ENCODE measurements at regions not wholly inside any gene's neighbourhood (a gene's known extent, or its start where the extent isn't known, plus 50 kb on each side); places are given as distances from the start of the nearest gene placed in this dataset.

- no peak for TF ChIP-seq TCF7 (CRISPR knock-in tag; IDR thresholded peaks at IDR 0.05; ENCODE audit: low read depth)
- TF ChIP-seq ESRRA (CRISPR knock-in tag; IDR thresholded peaks at IDR 0.05; ENCODE audit: borderline replicate concordance), result no peak
Measured at GRCh38 chr7:53877688-53878087, 664.5 kb upstream of the VSTM2A start (continued).

DNA sequence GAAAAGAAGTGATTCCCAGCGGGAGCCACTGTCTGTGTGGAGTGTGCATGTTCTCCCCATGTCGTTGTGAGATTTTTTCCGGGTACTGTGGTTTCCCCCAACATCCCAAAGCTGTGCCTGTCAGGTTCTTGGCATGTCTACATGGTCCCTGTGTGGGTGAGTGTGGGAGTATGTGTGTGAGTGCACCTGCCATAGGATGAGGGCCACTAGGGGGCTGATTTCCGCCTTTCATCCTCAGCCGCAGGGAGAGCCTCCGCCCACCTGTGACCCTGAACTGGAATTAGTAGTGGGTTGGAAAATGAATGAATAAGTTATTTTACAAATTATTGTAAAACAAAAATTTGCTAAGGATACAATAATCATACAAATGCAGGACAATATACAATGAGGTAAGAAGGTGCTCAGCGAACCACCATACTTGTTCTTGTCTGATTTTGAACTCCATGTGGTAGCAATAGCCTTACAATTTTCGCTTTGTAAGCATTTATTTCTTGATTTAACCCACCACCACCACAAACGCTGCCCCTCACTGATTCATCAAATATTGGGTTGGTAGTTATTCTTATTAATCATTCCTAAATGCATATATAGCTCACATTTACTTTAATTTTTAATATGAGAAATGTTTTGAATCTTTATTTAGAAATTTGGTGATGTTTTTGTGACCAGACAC lies 641.2 kb upstream of the VSTM2A start:
- ChIA-PET POLR2A (no interaction called here), CTCF (no interaction called here)
- no peak overlapping the region for H3K4me3 Mint-ChIP-seq
- ATAC-seq (peak; percentile 41; the same call in 1 of the 2 replicates), DNase-seq (ENCODE audit: low spot score) (no peak)
- peaks cover 13% of the 10 kb centered on the region for H3K4me1 Mint-ChIP-seq
- H3K27ac Mint-ChIP-seq, result no peak overlapping the region
- H3K36me3 Mint-ChIP-seq, result peaks cover 9% of the 10 kb centered on the region; the same call in 1 of the 2 replicates
- peaks cover 56% of the 10 kb centered on the region for H3K9me3 Mint-ChIP-seq
- TF ChIP-seq NFYB (CRISPR knock-in tag; conservative IDR thresholded peaks at IDR 0.05; ENCODE audit: low read depth) (no peak), ZNF232 (CRISPR knock-in tag; IDR thresholded peaks at IDR 0.05) (no peak), FOXK1 (CRISPR knock-in tag; IDR thresholded peaks at IDR 0.05) (no peak), ATF1 (CRISPR knock-in tag; IDR thresholded peaks at IDR 0.05) (no peak), ZNF416 (CRISPR knock-in tag; IDR thresholded peaks at IDR 0.05) (no peak), FOXP1 (CRISPR knock-in tag; IDR thresholded peaks at IDR 0.05; ENCODE audit: borderline replicate concordance) (no peak), EMX1 (CRISPR knock-in tag; IDR thresholded peaks at IDR 0.05) (no peak), FOXP4 (CRISPR knock-in tag; IDR thresholded peaks at IDR 0.05) (no peak), SMAD3 (CRISPR knock-in tag; IDR thresholded peaks at IDR 0.05; ENCODE audit: borderline replicate concordance) (no peak), E2F1 (CRISPR knock-in tag; IDR thresholded peaks at IDR 0.05) (no peak), SP1 (CRISPR knock-in tag; conservative IDR thresholded peaks at IDR 0.05) (no peak), ESRRA (CRISPR knock-in tag; IDR thresholded peaks at IDR 0.05; ENCODE audit: borderline replicate concordance) (no peak), ERG (CRISPR knock-in tag; IDR thresholded peaks at IDR 0.05) (no peak)
- TF ChIP-seq, protein P1, sequence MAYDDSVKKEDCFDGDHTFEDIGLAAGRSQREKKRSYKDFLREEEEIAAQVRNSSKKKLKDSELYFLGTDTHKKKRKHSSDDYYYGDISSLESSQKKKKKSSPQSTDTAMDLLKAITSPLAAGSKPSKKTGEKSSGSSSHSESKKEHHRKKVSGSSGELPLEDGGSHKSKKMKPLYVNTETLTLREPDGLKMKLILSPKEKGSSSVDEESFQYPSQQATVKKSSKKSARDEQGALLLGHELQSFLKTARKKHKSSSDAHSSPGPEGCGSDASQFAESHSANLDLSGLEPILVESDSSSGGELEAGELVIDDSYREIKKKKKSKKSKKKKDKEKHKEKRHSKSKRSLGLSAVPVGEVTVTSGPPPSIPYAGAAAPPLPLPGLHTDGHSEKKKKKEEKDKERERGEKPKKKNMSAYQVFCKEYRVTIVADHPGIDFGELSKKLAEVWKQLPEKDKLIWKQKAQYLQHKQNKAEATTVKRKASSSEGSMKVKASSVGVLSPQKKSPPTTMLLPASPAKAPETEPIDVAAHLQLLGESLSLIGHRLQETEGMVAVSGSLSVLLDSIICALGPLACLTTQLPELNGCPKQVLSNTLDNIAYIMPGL (CRISPR knock-in tag; IDR thresholded peaks at IDR 0.05), result no peak
- H3K27me3 Mint-ChIP-seq (ENCODE audit: low read depth), result no peaks in the 10 kb centered on the region

- peaks cover 13% of the 10 kb centered on the region for H3K36me3 Mint-ChIP-seq
- H3K4me3 Mint-ChIP-seq, result no peak overlapping the region
- H3K27ac Mint-ChIP-seq, result no peak overlapping the region
- peak; percentile 22 for DNase-seq (ENCODE audit: low spot score)
- CTCF ChIA-PET, result no interaction called here
- POLR2A ChIA-PET, result no interaction called here
- ATAC-seq, result peak; percentile 52; the same call in 1 of the 2 replicates
- H3K4me1 Mint-ChIP-seq, result peaks cover 13% of the 10 kb centered on the region
- no peaks in the 10 kb centered on the region for H3K27me3 Mint-ChIP-seq (ENCODE audit: low read depth)
- peaks cover 68% of the 10 kb centered on the region for H3K9me3 Mint-ChIP-seq
- TF ChIP-seq, protein P2, sequence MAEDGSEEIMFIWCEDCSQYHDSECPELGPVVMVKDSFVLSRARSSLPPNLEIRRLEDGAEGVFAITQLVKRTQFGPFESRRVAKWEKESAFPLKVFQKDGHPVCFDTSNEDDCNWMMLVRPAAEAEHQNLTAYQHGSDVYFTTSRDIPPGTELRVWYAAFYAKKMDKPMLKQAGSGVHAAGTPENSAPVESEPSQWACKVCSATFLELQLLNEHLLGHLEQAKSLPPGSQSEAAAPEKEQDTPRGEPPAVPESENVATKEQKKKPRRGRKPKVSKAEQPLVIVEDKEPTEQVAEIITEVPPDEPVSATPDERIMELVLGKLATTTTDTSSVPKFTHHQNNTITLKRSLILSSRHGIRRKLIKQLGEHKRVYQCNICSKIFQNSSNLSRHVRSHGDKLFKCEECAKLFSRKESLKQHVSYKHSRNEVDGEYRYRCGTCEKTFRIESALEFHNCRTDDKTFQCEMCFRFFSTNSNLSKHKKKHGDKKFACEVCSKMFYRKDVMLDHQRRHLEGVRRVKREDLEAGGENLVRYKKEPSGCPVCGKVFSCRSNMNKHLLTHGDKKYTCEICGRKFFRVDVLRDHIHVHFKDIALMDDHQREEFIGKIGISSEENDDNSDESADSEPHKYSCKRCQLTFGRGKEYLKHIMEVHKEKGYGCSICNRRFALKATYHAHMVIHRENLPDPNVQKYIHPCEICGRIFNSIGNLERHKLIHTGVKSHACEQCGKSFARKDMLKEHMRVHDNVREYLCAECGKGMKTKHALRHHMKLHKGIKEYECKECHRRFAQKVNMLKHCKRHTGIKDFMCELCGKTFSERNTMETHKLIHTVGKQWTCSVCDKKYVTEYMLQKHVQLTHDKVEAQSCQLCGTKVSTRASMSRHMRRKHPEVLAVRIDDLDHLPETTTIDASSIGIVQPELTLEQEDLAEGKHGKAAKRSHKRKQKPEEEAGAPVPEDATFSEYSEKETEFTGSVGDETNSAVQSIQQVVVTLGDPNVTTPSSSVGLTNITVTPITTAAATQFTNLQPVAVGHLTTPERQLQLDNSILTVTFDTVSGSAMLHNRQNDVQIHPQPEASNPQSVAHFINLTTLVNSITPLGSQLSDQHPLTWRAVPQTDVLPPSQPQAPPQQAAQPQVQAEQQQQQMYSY (CRISPR knock-in tag; IDR thresholded peaks at IDR 0.05), result no peak
- TF ChIP-seq, protein P3, sequence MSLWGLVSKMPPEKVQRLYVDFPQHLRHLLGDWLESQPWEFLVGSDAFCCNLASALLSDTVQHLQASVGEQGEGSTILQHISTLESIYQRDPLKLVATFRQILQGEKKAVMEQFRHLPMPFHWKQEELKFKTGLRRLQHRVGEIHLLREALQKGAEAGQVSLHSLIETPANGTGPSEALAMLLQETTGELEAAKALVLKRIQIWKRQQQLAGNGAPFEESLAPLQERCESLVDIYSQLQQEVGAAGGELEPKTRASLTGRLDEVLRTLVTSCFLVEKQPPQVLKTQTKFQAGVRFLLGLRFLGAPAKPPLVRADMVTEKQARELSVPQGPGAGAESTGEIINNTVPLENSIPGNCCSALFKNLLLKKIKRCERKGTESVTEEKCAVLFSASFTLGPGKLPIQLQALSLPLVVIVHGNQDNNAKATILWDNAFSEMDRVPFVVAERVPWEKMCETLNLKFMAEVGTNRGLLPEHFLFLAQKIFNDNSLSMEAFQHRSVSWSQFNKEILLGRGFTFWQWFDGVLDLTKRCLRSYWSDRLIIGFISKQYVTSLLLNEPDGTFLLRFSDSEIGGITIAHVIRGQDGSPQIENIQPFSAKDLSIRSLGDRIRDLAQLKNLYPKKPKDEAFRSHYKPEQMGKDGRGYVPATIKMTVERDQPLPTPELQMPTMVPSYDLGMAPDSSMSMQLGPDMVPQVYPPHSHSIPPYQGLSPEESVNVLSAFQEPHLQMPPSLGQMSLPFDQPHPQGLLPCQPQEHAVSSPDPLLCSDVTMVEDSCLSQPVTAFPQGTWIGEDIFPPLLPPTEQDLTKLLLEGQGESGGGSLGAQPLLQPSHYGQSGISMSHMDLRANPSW (CRISPR knock-in tag; conservative IDR thresholded peaks at IDR 0.05; ENCODE audit: low read depth), result no peak
- TF ChIP-seq GABPB1 (CRISPR knock-in tag; IDR thresholded peaks at IDR 0.05), result no peak
- no peak for TF ChIP-seq IRF2 (CRISPR knock-in tag; IDR thresholded peaks at IDR 0.05; ENCODE audit: borderline replicate concordance, low read depth)
- TF ChIP-seq ETV6 (CRISPR knock-in tag; IDR thresholded peaks at IDR 0.05), result no peak
Measured at GRCh38 chr7:53904355-53904754, 637.8 kb upstream of the VSTM2A start.

Data from WTC11 (cell line).